ENCODE measurements at regions not wholly inside any gene's neighbourhood (a gene's known extent, or its start where the extent isn't known, plus 50 kb on each side); places are given as distances from the start of the nearest gene placed in this dataset.

DNA sequence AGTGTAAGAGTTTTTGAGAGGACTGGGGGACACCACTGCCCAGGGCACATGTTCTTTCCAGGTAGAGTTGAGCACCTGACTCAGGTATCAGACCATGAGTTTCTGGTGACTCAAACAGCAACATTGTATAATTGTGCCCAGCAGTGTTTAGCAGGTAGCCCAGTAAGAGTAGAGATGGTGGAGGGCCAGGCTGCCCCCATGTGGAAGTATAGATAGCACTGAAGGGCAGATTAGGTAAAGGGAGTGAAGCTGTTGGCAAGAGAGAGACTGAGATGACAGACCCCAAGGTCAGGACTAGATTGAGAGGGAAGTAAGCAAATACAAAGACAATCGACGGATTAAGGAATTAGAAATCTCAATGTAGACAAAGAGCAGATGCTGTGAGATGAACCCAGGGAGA, 74.6 kb downstream of the TRIM42 start:
- no peak overlapping the region for H3K4me3 Mint-ChIP-seq
- no peak overlapping the region for H3K27ac Mint-ChIP-seq
- TF ChIP-seq, protein P1, sequence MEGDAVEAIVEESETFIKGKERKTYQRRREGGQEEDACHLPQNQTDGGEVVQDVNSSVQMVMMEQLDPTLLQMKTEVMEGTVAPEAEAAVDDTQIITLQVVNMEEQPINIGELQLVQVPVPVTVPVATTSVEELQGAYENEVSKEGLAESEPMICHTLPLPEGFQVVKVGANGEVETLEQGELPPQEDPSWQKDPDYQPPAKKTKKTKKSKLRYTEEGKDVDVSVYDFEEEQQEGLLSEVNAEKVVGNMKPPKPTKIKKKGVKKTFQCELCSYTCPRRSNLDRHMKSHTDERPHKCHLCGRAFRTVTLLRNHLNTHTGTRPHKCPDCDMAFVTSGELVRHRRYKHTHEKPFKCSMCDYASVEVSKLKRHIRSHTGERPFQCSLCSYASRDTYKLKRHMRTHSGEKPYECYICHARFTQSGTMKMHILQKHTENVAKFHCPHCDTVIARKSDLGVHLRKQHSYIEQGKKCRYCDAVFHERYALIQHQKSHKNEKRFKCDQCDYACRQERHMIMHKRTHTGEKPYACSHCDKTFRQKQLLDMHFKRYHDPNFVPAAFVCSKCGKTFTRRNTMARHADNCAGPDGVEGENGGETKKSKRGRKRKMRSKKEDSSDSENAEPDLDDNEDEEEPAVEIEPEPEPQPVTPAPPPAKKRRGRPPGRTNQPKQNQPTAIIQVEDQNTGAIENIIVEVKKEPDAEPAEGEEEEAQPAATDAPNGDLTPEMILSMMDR (IDR thresholded peaks at IDR 0.05; ENCODE audit: unreplicated experiment in 3 of 3) = no peak
- no peaks in the 10 kb centered on the region for H3K4me1 Mint-ChIP-seq
- no peaks in the 10 kb centered on the region for H3K36me3 Mint-ChIP-seq (ENCODE audit: low read depth)
- peaks cover 46% of the 10 kb centered on the region for H3K27me3 Mint-ChIP-seq (ENCODE audit: low read depth)
- no peaks in the 10 kb centered on the region for H3K9me3 Mint-ChIP-seq

DNA sequence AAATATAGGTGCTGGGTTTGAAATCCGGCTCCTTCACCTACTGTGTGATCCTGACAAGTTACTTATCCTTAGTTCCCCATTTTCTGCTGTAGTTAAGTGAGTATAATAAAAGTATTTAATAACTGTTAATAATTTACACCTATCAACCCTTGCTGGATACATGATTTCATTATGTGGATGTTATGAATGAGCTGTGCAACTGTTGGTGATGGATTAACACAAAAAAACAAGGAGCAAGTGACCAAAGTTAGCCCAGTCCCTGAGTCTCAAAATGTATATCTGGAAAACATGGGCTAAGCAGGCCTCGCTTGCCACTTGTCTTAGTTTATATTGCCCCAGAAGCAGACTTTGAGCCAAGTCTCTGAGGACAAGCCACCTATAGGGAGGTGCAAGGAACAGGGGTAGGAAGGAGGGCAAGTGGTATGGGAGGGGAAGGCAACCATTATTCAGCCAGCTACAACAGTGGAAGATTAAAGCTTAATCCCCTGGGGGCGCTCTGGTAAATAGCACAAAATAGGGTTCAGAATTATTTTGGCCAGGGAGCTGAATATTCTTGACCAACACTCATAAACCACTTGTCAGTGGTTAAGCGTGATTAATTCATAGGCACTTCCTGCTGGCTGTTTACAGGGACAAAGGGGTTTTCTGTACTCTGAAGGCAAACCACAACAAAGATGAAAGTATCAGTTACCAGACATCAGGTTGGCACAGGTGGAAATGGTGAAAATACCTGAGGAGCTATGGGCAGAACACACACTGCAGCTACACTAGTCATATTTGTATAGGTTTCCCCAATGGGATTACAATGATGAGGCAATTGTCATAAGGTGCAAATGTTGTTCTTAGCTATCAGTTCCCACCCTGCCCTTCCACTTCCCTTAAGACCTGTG, 76.2 kb downstream of the TRIM42 start:
- Mint-ChIP-seq H3K27me3 (ENCODE audit: low read depth) (peaks cover 37% of the 10 kb centered on the region), H3K4me3 (no peak overlapping the region), H3K4me1 (no peaks in the 10 kb centered on the region), H3K27ac (no peak overlapping the region), H3K36me3 (ENCODE audit: low read depth) (no peaks in the 10 kb centered on the region), H3K9me3 (no peaks in the 10 kb centered on the region)
- TF ChIP-seq, protein P1 (IDR thresholded peaks at IDR 0.05; ENCODE audit: unreplicated experiment in 3 of 3) = no peak

DNA sequence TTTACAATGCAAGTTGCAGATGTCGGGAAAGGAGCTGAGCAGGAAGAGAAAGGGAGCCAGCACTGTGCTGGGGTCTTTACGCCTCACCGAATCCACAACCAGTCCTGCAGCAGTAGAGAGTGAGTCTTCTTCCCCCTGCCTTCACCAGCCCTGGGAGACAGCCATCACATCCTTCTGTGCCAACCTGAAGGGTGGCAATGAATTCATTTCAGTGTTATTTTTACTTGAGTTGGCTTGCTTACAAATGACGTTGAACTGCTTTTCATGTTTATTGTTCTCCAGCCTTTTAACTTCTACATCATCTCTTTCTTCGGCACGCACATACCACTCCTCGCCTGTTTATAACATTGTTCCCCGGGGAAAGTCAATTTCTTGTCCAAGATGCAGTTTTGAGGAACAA, 77.1 kb downstream of the TRIM42 start:
- Mint-ChIP-seq H3K9me3 (no peaks in the 10 kb centered on the region), H3K4me3 (no peak overlapping the region), H3K36me3 (ENCODE audit: low read depth) (no peaks in the 10 kb centered on the region), H3K27me3 (ENCODE audit: low read depth) (peaks cover 29% of the 10 kb centered on the region), H3K4me1 (peaks cover under 1% of the 10 kb centered on the region), H3K27ac (no peak overlapping the region)
- TF ChIP-seq, protein P1 (IDR thresholded peaks at IDR 0.05; ENCODE audit: unreplicated experiment in 3 of 3) = no peak

DNA sequence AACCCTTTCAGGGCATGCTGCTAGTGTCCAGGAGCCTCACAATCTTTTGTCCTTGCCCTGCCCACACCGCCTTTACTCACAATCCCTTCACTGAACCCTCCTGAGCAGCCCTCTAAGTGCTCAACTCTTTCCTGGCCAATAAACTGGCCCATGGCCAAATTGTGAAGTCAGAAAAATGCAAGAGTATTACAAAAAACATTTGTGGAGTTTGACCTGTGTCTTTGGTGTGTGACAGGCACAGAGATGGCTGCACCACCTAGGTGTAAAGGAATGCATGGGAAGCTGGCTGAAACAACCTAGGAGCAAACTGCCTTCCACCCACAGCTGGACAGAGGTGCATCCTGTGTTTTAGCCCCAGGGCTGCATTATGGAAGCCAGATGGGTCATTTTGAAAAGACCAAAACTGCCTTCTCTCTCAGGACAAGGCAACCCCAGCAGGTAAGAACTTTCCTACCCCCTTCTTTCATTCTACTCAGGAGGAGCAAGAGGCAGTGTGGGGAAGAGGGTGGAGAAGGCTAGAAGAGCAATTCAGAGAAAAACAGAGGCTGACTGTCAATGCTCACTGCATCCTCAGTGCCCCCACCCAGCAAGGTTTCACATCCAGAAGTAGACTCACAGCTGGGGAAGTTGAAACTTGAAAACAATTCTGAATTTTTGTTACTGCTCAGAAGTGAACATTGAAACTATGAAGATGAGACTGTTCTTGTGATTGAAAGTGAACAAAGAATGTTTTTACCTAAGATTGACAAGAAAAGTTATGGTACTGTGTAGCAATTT, 78.6 kb downstream of the TRIM42 start:
- TF ChIP-seq, protein P1 (IDR thresholded peaks at IDR 0.05; ENCODE audit: unreplicated experiment in 3 of 3) = no peak
- Mint-ChIP-seq H3K4me1 (peaks cover 15% of the 10 kb centered on the region), H3K9me3 (no peaks in the 10 kb centered on the region), H3K27ac (no peak overlapping the region), H3K4me3 (no peak overlapping the region), H3K27me3 (ENCODE audit: low read depth) (peaks cover 21% of the 10 kb centered on the region), H3K36me3 (ENCODE audit: low read depth) (no peaks in the 10 kb centered on the region)

DNA sequence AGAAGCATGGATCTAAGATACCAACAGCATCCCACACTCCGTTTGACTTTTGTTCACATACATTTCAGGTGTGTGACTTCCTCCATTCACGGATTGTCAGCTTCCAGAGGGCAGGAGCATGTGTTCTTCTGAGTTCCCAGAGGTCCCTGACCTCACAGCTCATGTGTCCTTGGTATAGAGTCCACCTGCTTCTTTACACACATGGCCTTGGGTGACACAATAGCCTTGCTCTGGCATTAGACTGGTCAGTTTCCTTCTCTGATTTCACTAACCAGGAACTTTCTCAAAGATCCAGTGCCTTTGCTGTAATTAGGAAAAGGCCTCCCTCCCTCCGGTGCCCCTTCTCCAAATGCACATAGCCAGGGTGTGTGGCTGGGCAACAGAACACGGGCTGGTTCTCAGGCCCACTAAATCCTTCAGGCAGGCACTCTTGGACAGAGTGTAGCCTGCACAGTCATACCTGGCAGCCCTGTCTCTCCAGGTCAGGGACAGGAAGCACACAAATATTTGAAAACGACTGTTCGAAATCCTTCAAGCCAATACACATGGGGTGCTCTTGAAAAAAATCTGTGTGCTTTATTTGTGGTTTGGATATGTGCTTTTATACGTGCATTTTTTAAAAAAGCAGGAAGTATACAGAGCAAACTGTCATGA, 81.1 kb downstream of the TRIM42 start:
- TF ChIP-seq, protein P1 (IDR thresholded peaks at IDR 0.05; ENCODE audit: unreplicated experiment in 3 of 3) = no peak
- no peaks in the 10 kb centered on the region for H3K9me3 Mint-ChIP-seq
- no peaks in the 10 kb centered on the region for H3K36me3 Mint-ChIP-seq (ENCODE audit: low read depth)
- H3K27me3 Mint-ChIP-seq (ENCODE audit: low read depth) = peaks cover 8% of the 10 kb centered on the region
- H3K4me1 Mint-ChIP-seq = peaks cover 29% of the 10 kb centered on the region
- H3K27ac Mint-ChIP-seq = no peak overlapping the region
- H3K4me3 Mint-ChIP-seq = no peak overlapping the region

Data from nephron (organoid).